ENCODE measurements at regions not wholly inside any gene's neighbourhood (a gene's known extent, or its start where the extent isn't known, plus 50 kb on each side); places are given as distances from the start of the nearest gene placed in this dataset.

DNA sequence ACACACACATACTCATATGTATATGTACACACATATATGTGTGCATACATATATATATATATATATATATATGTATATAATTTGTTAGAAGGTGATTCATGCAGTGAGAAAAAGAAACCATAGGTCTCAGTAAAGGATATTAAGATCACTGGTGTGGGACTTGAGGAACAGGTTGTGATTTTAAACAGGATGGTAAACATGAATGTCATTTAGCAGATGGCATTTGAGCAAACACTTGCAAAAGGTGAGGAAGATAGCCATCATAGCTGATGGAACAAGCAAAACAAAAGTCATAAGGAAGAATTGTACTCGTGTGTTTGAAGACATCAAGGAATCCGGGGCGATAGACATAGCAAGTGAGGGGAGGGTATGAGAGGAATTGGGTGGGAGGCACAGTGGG is 784.5 kb downstream of the TSN start:
- no peak overlapping the region for H2AFZ ChIP-seq (ENCODE audit: low read length)
- H3K27ac ChIP-seq (ENCODE audit: low read depth, low read length): no peak overlapping the region
- no peaks in the 10 kb centered on the region for H3K9me3 ChIP-seq (ENCODE audit: insufficient read depth in 2 of 2, low read depth in 1 of 2, low read length in 1 of 2)
- H3K18ac ChIP-seq (ENCODE audit: extremely low read depth, low read length): no peak overlapping the region
- no peaks in the 10 kb centered on the region for H3K79me1 ChIP-seq (ENCODE audit: low read depth, low read length)
- no peak overlapping the region for H3K4me3 ChIP-seq (ENCODE audit: extremely low read depth in 1 of 4, insufficient read depth in 2 of 4, low read depth in 3 of 4, low read length in 4 of 4)
- H3K4me1 ChIP-seq (replicated peaks in 1 of 4; ENCODE audit: control insufficient read depth in 3 of 4, insufficient read depth in 4 of 4, low read length in 3 of 4): no peaks in the 10 kb centered on the region
- H4K8ac ChIP-seq (ENCODE audit: extremely low read depth, insufficient read depth, low read length): no peak overlapping the region
- H3K56ac ChIP-seq (replicated peaks; ENCODE audit: insufficient read length, low read depth, low read length): no peak overlapping the region
- no peak overlapping the region for H2BK15ac ChIP-seq (ENCODE audit: low read length)
- CTCF ChIA-PET (ENCODE audit: partially characterized antibody): no interaction called here
- POLR2A ChIA-PET (ENCODE audit: partially characterized antibody): no interaction called here
- no peak overlapping the region for H4K91ac ChIP-seq (replicated peaks; ENCODE audit: insufficient read length, low read length)
- WGBS, 2 experiments (ENCODE audit: extremely low coverage in 1 of 2, insufficient coverage in 1 of 2, insufficient read length in 1 of 2, insufficient replicate concordance in 2 of 2, low coverage in 1 of 2, low lambda C conversion rate in 2 of 2, missing lambda C conversion rate in 1 of 2): 98% methylated on average over 3 of the region's 3 CpGs; no CpG with 5 or more reads in 1 of the 2 experiments
- TF ChIP-seq SP4 (IDR thresholded peaks at IDR 0.05; ENCODE audit: low read length): no peak
- TF ChIP-seq CBX5 (IDR thresholded peaks at IDR 0.05; ENCODE audit: low read depth, low read length): no peak
- no peak for TF ChIP-seq CHD2 (IDR thresholded peaks at IDR 0.05; ENCODE audit: low read length)
- no peak for TF ChIP-seq KDM1A (IDR thresholded peaks at IDR 0.05; ENCODE audit: borderline replicate concordance, low read length)
- no peak overlapping the region for H2BK20ac ChIP-seq (ENCODE audit: low read length)
- no peak overlapping the region for H3K9ac ChIP-seq (replicated peaks in 1 of 4; ENCODE audit: extremely low read depth in 1 of 4, low read depth in 3 of 4, low read length in 3 of 4)
- H3K14ac ChIP-seq (ENCODE audit: insufficient read length): no peak overlapping the region
- no peaks in the 10 kb centered on the region for H3K79me2 ChIP-seq (ENCODE audit: control insufficient read depth in 1 of 2, insufficient read depth in 2 of 2, low read length in 2 of 2)
- H2BK12ac ChIP-seq (ENCODE audit: low read depth, low read length): no peak overlapping the region
- no peak overlapping the region for H3K23ac ChIP-seq (ENCODE audit: insufficient read length)
- H2BK120ac ChIP-seq (replicated peaks; ENCODE audit: low read depth, low read length): no peak overlapping the region
- H2BK5ac ChIP-seq (ENCODE audit: low read depth, low read length): no peak overlapping the region
- no peak overlapping the region for H2AK5ac ChIP-seq (ENCODE audit: low read depth, low read length)
- H3K36me3 ChIP-seq (ENCODE audit: control insufficient read depth in 2 of 4, insufficient read depth in 4 of 4, low read length in 3 of 4): no peaks in the 10 kb centered on the region
- H3K27me3 ChIP-seq (replicated peaks in 1 of 4; ENCODE audit: control insufficient read depth in 3 of 4, extremely low read depth in 1 of 4, insufficient read depth in 3 of 4, low read length in 3 of 4): no peaks in the 10 kb centered on the region
- H4K20me1 ChIP-seq (replicated peaks in 1 of 2; ENCODE audit: control insufficient read depth in 1 of 2, insufficient read depth in 2 of 2, low read length in 2 of 2): no peaks in the 10 kb centered on the region
- FAIRE-seq: no peak
- no peak overlapping the region for H4K5ac ChIP-seq (ENCODE audit: insufficient read length, low read depth, low read length)
- H3K23me2 ChIP-seq (ENCODE audit: low read depth, low read length): no peaks in the 10 kb centered on the region
- DNase-seq (ENCODE audit: low read depth in 1 of 2, low spot score in 2 of 2): no peak
- H3K4me2 ChIP-seq (ENCODE audit: insufficient read depth in 1 of 2, low read depth in 2 of 2, low read length in 2 of 2): no peak overlapping the region
- no peak overlapping the region for H3K4ac ChIP-seq (replicated peaks; ENCODE audit: insufficient read length, low read depth, low read length)
